ENCODE measurements at regions not wholly inside any gene's neighbourhood (a gene's known extent, or its start where the extent isn't known, plus 50 kb on each side); places are given as distances from the start of the nearest gene placed in this dataset.

DNA sequence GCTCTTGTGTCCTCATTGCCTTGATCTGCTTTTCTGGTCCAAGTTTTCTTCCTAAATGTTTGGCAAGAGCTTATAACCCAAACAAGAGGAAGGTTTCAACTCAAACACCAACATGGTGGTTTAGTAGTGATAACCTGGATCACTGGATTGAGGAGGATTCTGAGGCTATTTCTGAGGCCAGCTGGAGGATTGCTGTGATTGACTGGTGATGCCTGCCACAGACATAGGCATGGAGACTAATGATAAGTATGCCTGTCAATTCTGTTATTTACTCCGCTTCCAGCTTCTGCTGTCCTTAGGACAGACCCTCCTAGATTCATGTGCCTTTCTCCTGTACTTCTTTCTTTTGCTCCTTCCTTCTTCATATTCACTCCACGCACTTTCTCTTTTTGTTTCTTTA is 150.5 kb downstream of the SHQ1 start:
- peak overlapping the region; percentile 61 for H3K27ac ChIP-seq (ENCODE audit: insufficient read length, low read depth, low read length)
- peak overlapping the region; percentile 74 to 94 (median 88); a peak in 6 of 7 replicates for H3K27ac Mint-ChIP-seq
- H3K4me3 Mint-ChIP-seq = peak overlapping the region in 1 of 2 experiments; percentile 27; a peak in 2 of 5 replicates

More for the DNA sequence above, 150.5 kb downstream of the SHQ1 start:
- H4K8ac ChIP-seq (replicated peaks; ENCODE audit: insufficient read length, low read depth, low read length) = no peak overlapping the region
- no peaks in the 10 kb centered on the region for H3K9me3 ChIP-seq (ENCODE audit: control insufficient read depth, low read depth, low read length)
- no peak overlapping the region for H3K4me2 ChIP-seq (ENCODE audit: insufficient read depth, insufficient read length, low read length)
- H3K14ac ChIP-seq (ENCODE audit: insufficient read depth, low read length) = peak overlapping the region; percentile 81; the same call in 1 of the 2 replicates
- H4K5ac ChIP-seq (ENCODE audit: insufficient read length, low read depth, low read length) = no peak overlapping the region
- peaks cover 31 to 36% of the 10 kb centered on the region in 2 experiments for H3K4me1 Mint-ChIP-seq
- H3K4me1 ChIP-seq (ENCODE audit: insufficient read depth, low read length) = peaks cover 5% of the 10 kb centered on the region; the same call in 1 of the 2 replicates
- H4K20me1 ChIP-seq (ENCODE audit: control insufficient read depth, insufficient read depth, insufficient read length) = no peaks in the 10 kb centered on the region
- no peaks in the 10 kb centered on the region for H3K23me2 ChIP-seq (ENCODE audit: insufficient read length, low read depth, low read length, poor library complexity, severe bottlenecking)
- no peaks in the 10 kb centered on the region for H3K9me3 Mint-ChIP-seq
- H2AFZ ChIP-seq (ENCODE audit: low read length) = no peak overlapping the region
- no peaks in the 10 kb centered on the region for H3K79me2 ChIP-seq (ENCODE audit: insufficient read depth, low read length)
- no CpG with 5 or more reads among the region's 2 CpGs for WGBS (ENCODE audit: extremely low coverage, insufficient read length, low lambda C conversion rate)
- no peaks in the 10 kb centered on the region for H3K79me1 ChIP-seq (ENCODE audit: insufficient read depth, low read depth, low read length, poor library complexity, severe bottlenecking)
- H2AK5ac ChIP-seq (ENCODE audit: insufficient read length, low read length) = peak overlapping the region; percentile 51
- H3K23ac ChIP-seq (ENCODE audit: insufficient read length, low read depth, low read length) = no peak overlapping the region
- TF ChIP-seq, protein P1, sequence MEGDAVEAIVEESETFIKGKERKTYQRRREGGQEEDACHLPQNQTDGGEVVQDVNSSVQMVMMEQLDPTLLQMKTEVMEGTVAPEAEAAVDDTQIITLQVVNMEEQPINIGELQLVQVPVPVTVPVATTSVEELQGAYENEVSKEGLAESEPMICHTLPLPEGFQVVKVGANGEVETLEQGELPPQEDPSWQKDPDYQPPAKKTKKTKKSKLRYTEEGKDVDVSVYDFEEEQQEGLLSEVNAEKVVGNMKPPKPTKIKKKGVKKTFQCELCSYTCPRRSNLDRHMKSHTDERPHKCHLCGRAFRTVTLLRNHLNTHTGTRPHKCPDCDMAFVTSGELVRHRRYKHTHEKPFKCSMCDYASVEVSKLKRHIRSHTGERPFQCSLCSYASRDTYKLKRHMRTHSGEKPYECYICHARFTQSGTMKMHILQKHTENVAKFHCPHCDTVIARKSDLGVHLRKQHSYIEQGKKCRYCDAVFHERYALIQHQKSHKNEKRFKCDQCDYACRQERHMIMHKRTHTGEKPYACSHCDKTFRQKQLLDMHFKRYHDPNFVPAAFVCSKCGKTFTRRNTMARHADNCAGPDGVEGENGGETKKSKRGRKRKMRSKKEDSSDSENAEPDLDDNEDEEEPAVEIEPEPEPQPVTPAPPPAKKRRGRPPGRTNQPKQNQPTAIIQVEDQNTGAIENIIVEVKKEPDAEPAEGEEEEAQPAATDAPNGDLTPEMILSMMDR (conservative IDR thresholded peaks at IDR 0.05) = no peak
- no peaks in the 10 kb centered on the region for H3K27me3 ChIP-seq (ENCODE audit: insufficient read depth, low read length)
- no peak overlapping the region for H3K56ac ChIP-seq (ENCODE audit: insufficient read length, low read depth, low read length)
- no peaks in the 10 kb centered on the region; the same call in 1 of the 2 replicates for H3K27me3 Mint-ChIP-seq (ENCODE audit: low read depth)
- H2BK5ac ChIP-seq (ENCODE audit: insufficient read length, low read length) = no peak overlapping the region
- no peak overlapping the region for H2BK15ac ChIP-seq (ENCODE audit: low read depth, low read length)
- no peak overlapping the region for H2BK20ac ChIP-seq (ENCODE audit: low read depth, low read length, poor library complexity, severe bottlenecking)
- H3K36me3 Mint-ChIP-seq (ENCODE audit: insufficient read depth in 1 of 3, low read depth in 3 of 3) = no peaks in the 10 kb centered on the region
- H3K4ac ChIP-seq (ENCODE audit: low read depth, low read length) = no peak overlapping the region; the same call in 1 of the 2 replicates
- H2BK120ac ChIP-seq (ENCODE audit: low read depth, low read length, poor library complexity, severe bottlenecking) = no peak overlapping the region
- DNase-seq = no peak
- no peak overlapping the region for H2BK12ac ChIP-seq (ENCODE audit: insufficient read length, low read depth, low read length)
- H3T11ph ChIP-seq (ENCODE audit: low read length) = peak overlapping the region; percentile 85
- H3K9ac ChIP-seq (ENCODE audit: extremely low read depth, insufficient read length, low read length) = no peak overlapping the region
- peak overlapping the region; percentile 86 for H3K18ac ChIP-seq (ENCODE audit: insufficient read length, low read depth, low read length)
- H4K91ac ChIP-seq (ENCODE audit: insufficient read length, low read depth, low read length) = no peak overlapping the region

All from H9 (cell line).